Left cardiac atrium (tissue), 4 donors: ENCODE measurements at regions not wholly inside any gene's neighbourhood (a gene's known extent, or its start where the extent isn't known, plus 50 kb on each side); places are given as distances from the start of the nearest gene placed in this dataset.
A peak's percentile ranks its signal among the peaks of the same experiment; 100 is the strongest.
"Not testable (repeated sequence)": the region's sequence is repeated elsewhere in the genome, so short reads cannot be mapped to it uniquely, and the experiment has no call there.

Experiments used
- ATAC-seq, 2 donors: fragments of 200-7000 bp; cut with Tn5 transposase; one replicate each; pipeline ENCODE4 v1.9.1; 2020; ENCODE audit warnings: mild to moderate bottlenecking in 2 of 2, moderate library complexity in 2 of 2
- DNase-seq: peaks from one replicate; pipeline ENCODE4 v3.0.0-alpha.2; 2020
- intact Hi-C, 2 donors: fragments of 100-400 bp; cut with DNase I; formaldehyde crosslinking; loops; one replicate each; pipeline versions ENCODE4 v1.14.1 to v1.15.1; 2022 to 2023
- donor health status: DM: no; HTN: yes; CAD: no.
- donor health status: DM: no; HTN: yes; CAD: no; lungs with severe emphysema.
- donor health status: DM: yes; HTN: yes; CAD: no.
- donor health status: Dilated cardiomyopathy.

- intact Hi-C loops = loop anchor here in 1 of 2 donors (10.0 kb wide), 1 partner anchor 116 kb away; no protein-coding TSS in a partner anchor
- ATAC-seq (no peak), DNase-seq (no peak)
Observed at GRCh38 chr17:33528846-33529245, 235.8 kb upstream of the ASIC2 start.

GRCh38 chr17:33529816-33530215 lies 236.7 kb upstream of the ASIC2 start:
- DNase-seq = no peak
- intact Hi-C loops = loop anchor here in 1 of 2 donors (10.0 kb wide), 1 partner anchor 115 kb away; no protein-coding TSS in a partner anchor
- ATAC-seq = no peak

- intact Hi-C loops = no loop called here
- DNase-seq = no peak
- ATAC-seq = no peak
Observed at GRCh38 chr17:33531311-33531710, 238.2 kb upstream of the ASIC2 start.

- DNase-seq (no peak), ATAC-seq (no peak)
- intact Hi-C loops = no loop called here
Observed at GRCh38 chr17:33534087-33534486, 241.0 kb upstream of the ASIC2 start.

GRCh38 chr17:33545124-33545523 lies 252.0 kb upstream of the ASIC2 start:
- no peak for DNase-seq
- intact Hi-C loops = no loop called here
- ATAC-seq = no peak

GRCh38 chr17:33550261-33550660 lies 257.2 kb upstream of the ASIC2 start:
- no peak for DNase-seq
- intact Hi-C loops = no loop called here

GRCh38 chr17:33551075-33551474 lies 258.0 kb upstream of the ASIC2 start:
- DNase-seq = no peak
- no peak for ATAC-seq
- intact Hi-C loops = no loop called here

More at GRCh38 chr17:33550261-33550660, 257.2 kb upstream of the ASIC2 start:
- no peak for ATAC-seq

GRCh38 chr17:33551911-33552310 lies 258.8 kb upstream of the ASIC2 start:
- DNase-seq (no peak), ATAC-seq (no peak)
- intact Hi-C loops = no loop called here

- ATAC-seq (peak in 1 of 2 donors; percentile 26), DNase-seq (no peak)
- intact Hi-C loops = no loop called here
Observed at GRCh38 chr17:33560165-33560564, 267.1 kb upstream of the ASIC2 start.

GRCh38 chr17:33560871-33561270 lies 267.8 kb upstream of the ASIC2 start:
- no peak for ATAC-seq
- intact Hi-C loops = no loop called here
- no peak for DNase-seq

GRCh38 chr17:33561569-33562334 lies 268.7 kb upstream of the ASIC2 start:
- no peak for ATAC-seq
- intact Hi-C loops = no loop called here

GRCh38 chr17:33562792-33563191 lies 269.7 kb upstream of the ASIC2 start:
- no peak for ATAC-seq
- intact Hi-C loops = no loop called here
- no peak for DNase-seq

More at GRCh38 chr17:33561569-33562334, 268.7 kb upstream of the ASIC2 start:
- DNase-seq = no peak

GRCh38 chr17:33564146-33564545 lies 271.1 kb upstream of the ASIC2 start:
- no peak for DNase-seq
- intact Hi-C loops = no loop called here
- no peak for ATAC-seq

GRCh38 chr17:33567223-33567622 lies 274.1 kb upstream of the ASIC2 start:
- ATAC-seq = no peak
- DNase-seq = no peak
- intact Hi-C loops = no loop called here

- intact Hi-C loops = no loop called here
- no peak for ATAC-seq
- DNase-seq = no peak
Observed at GRCh38 chr17:33572615-33573014, 279.5 kb upstream of the ASIC2 start.

- no peak for ATAC-seq
- intact Hi-C loops = no loop called here
- DNase-seq = no peak
Observed at GRCh38 chr17:33574942-33575445, 281.9 kb upstream of the ASIC2 start.

- ATAC-seq, intact Hi-C loops: not testable (repeated sequence)
Observed at GRCh38 chr17:33579740-33580139, 286.6 kb upstream of the ASIC2 start.

GRCh38 chr17:33580215-33580614 lies 287.1 kb upstream of the ASIC2 start:
- intact Hi-C loops = no loop called here
- no peak for ATAC-seq
- no peak for DNase-seq

More at GRCh38 chr17:33579740-33580139, 286.6 kb upstream of the ASIC2 start:
- DNase-seq = not testable (repeated sequence)

- ATAC-seq (no peak), DNase-seq (no peak)
- intact Hi-C loops = no loop called here
Observed at GRCh38 chr17:33582661-33583060, 289.6 kb upstream of the ASIC2 start.

- DNase-seq = no peak
- no peak for ATAC-seq
- intact Hi-C loops = no loop called here
Observed at GRCh38 chr17:33583518-33584417, 290.7 kb upstream of the ASIC2 start.
